Ramos (cell line): ENCODE measurements at regions not wholly inside any gene's neighbourhood (a gene's known extent, or its start where the extent isn't known, plus 50 kb on each side); places are given as distances from the start of the nearest gene placed in this dataset.
"Not testable (repeated sequence)": the region's sequence is repeated elsewhere in the genome, so short reads cannot be mapped to it uniquely, and the experiment has no call there.

Experiments used
- in situ Hi-C: fragments of 300-500 bp; cut with MboI; formaldehyde crosslinking; loops from one replicate; pipeline ENCODE4 v1.14.3; 2022; ENCODE audit warnings: low sequenced_read_pairs; ENCODE audit not compliant: unreplicated experiment

DNA sequence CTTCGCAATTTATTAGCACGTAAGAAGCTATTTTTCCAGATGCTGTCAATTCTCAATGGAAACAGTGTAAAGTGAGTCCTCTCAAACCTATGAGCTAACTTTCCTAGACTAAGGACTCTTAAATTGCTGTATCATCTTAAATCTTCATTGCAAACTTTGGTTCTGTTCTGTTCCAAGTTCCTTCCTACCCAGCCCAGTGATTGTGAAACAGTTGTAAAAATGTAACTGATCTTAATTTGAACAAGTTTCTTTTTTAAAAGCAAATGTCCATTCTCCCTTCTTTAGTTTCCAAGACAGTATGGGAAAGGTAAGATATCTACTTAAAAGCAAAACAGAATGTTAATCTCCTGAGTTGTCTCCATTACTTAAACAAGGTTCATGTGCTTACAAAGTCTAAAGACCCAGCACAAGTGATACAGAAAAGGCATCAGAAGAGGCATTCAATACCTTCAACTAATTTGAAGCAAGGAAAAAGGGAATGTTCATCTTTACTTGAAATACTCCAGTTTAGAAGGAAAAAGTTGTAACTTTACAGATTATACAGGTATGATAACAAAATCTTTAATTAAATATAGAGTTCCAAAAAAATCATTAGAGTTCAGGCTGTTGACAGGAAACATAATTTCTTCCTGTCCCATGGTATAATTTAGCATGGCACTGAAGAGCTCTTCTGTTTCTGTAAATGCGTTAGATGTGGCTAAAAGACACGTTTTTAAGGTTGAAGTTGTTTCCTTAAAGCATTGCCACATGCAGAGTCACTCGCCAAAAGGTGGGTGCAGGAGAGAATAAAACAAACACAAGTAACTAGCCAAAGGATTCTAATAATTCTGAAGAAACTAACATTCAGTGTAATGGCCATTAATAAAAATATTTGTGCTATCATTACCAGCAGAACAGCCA, 101.5 kb upstream of the USP15 start:
- in situ Hi-C loops: no loop called here

- in situ Hi-C loops: no loop called here
Measured at GRCh38 chr12:62162214-62162613, 98.0 kb upstream of the USP15 start.

- in situ Hi-C loops: no loop called here
Measured at GRCh38 chr12:62163368-62163767, 96.8 kb upstream of the USP15 start.

GRCh38 chr12:62164036-62164435, 96.2 kb upstream of the USP15 start:
- in situ Hi-C loops: no loop called here

GRCh38 chr12:62166525-62166924, 93.7 kb upstream of the USP15 start:
- in situ Hi-C loops: no loop called here

DNA sequence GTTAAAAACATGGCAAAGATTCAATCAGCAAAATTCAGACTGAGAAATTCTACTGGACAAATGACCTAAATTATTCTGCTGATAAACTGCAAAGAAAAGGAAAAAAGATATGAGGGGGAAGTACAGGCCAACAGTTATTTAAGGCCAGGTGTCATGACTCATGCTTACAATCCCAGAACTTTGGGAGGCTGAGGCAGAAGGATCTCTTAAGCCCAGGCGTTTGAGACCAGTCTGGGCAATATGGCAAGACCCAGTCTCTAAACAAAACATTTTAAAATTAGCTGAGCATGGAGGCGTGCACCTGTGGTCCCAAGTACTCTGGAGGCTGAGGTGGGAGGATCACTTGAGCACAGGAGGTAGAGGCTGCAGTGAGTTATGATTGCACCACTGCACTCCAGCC, 91.8 kb upstream of the USP15 start:
- in situ Hi-C loops: no loop called here

- in situ Hi-C loops: no loop called here
Measured at GRCh38 chr12:62170241-62170640, 90.0 kb upstream of the USP15 start.

GRCh38 chr12:62190689-62191490, 69.3 kb upstream of the USP15 start:
- in situ Hi-C loops: no loop called here

DNA sequence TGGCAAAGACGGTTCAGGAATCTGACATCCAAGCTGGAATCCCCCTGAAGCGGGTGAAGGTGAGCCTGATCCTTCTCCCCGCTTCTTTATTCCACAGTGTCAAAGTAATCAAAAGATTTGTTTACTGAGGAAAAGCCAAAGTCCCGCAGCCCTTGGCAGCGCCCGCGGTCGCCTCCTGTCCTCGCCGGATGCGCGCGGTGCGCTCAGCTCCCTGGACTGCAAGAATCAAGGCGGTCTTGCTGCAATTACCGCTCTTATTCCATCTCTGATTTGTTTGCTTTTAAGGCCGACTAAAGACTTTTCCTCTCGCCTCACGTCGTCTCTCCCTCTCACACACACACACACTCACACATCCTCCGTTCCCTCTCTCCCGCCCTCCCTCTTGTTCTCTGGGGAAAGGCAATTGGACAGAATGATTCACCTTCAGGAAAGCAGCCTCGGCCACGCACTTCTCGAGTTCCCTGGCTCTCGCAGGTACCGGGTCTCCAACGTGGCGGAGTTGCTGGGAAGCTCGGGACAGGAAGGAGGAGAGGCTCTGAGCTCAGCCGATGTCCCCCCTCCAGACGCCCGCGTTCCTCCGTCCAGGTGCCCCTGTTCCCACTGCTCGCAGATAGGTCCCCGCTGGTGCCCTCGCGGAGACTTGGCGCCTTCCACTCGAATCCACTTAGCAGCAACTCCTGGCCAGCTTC, 68.6 kb upstream of the USP15 start:
- in situ Hi-C loops: no loop called here

- in situ Hi-C loops: no loop called here
Measured at GRCh38 chr12:62192180-62192902, 67.9 kb upstream of the USP15 start.

GRCh38 chr12:62192903-62193250, 67.3 kb upstream of the USP15 start:
- in situ Hi-C loops: no loop called here

GRCh38 chr12:62194031-62194430, 66.2 kb upstream of the USP15 start:
- in situ Hi-C loops: no loop called here

- in situ Hi-C loops: no loop called here
Measured at GRCh38 chr12:62194616-62195015, 65.6 kb upstream of the USP15 start.

DNA sequence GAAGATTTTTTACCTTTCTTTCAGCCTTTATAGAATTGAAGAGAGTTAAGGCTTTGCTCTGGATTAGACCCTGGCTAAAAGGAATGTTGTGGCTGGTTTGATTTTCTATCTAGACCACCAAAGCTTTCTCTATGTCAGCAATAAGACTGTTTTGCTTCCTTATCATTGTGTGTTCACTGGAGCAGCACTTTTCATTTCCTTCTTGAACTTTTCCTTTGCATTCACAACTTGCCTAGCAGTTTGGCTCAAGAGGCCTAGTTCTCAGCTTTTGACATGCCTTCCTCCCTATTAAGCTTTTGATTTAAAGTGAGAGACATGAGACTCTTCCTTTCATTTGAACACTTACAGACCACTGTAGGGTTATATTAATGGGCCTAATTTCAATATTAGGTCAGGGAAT, 64.1 kb upstream of the USP15 start:
- in situ Hi-C loops: no loop called here

DNA sequence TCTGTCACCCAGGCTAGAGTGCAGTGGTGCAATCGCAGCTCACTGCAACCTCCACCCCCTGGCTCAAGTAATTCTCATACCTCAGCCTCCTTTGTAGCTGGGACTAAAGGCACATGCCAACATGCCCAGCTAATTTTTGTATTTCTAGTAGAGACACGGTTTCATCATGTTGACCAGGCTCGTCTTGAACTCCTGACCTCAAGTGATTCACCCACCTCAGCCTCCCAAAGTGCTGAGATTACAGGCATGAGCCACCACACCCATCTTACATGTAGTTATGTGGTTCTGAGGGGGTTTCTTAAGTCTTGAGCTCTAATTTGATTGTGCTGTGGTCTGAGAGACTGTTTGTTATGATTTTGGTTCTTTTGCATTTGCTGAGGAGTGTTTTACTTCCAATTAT, 57.3 kb upstream of the USP15 start:
- in situ Hi-C loops: not testable (repeated sequence)

DNA sequence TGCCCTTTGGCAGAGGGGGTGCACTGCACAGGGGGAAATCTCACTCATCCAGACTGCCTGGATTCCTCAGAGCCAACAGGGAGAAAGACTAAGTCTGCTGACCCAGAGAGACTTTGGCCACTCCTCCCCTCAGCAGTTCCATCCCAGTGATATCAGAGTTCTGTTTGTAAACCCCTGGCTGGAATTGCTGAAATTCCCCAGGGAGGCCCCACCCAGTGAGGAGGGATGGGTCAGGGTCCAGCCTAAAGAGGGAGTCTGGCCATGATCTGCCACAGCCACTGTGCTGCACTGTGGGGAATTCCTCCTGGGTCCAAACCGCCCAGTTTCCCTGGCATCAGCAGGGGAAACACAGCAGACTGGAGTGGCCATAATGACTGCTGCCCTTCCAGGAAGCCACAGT, 54.9 kb upstream of the USP15 start:
- in situ Hi-C loops: no loop called here

DNA sequence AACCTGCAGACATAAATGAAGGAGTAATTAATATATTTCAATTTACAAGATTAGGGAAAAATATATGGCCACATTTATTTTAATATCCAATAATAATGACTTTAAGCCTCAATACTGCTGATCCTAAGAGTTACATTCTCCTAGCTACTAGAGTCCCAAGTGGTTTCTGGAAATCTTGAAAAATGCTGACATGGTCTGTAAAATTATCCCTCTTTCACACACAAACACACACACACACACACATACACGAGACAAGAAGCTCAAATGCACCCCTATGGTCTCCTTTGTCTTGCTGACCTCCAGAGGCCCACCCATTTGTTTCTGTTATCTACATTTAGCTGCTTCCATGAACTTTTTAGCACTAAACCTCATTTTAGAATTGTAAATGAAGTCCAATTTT, 53.0 kb upstream of the USP15 start:
- in situ Hi-C loops: no loop called here
